Activated CD8-positive, alpha-beta T cell treated with anti-CD3 and anti-CD28 coated beads for 36 hours (primary cell): ENCODE measurements at regions not wholly inside any gene's neighbourhood (a gene's known extent, or its start where the extent isn't known, plus 50 kb on each side); places are given as distances from the start of the nearest gene placed in this dataset.
"Not testable (repeated sequence)": the region's sequence is repeated elsewhere in the genome, so short reads cannot be mapped to it uniquely, and the experiment has no call there.

Experiments used
- ATAC-seq: fragments of 200-7000 bp; cut with Tn5 transposase; one replicate; pipeline ENCODE4 v1.10.0; 2021; ENCODE audit warnings: mild to moderate bottlenecking, moderate library complexity
- CTCF ChIA-PET: fragments of 350-600 bp; sonication (Branson Sonifier 250); formaldehyde crosslinking; loops from one replicate; lab custom pipeline; 2021; ENCODE audit warnings: antibody characterized with exemption; lab: Charles Lee
- POLR2A ChIA-PET: fragments of 350-600 bp; sonication (Branson Sonifier 250); formaldehyde crosslinking; loops from one replicate; lab custom pipeline; 2021; ENCODE audit warnings: antibody characterized with exemption; lab: Charles Lee
- DNase-seq: peaks from one replicate; pipeline ENCODE4 v3.0.0-alpha.2; 2020
- H3K27ac Mint-ChIP-seq: one replicate; pipeline ENCODE4 v1.8.0; 2021; ENCODE audit warnings: mild to moderate bottlenecking, mixed read lengths
- H3K27me3 Mint-ChIP-seq: one replicate; pipeline ENCODE4 v1.8.0; 2021; ENCODE audit warnings: mixed read lengths
- H3K36me3 Mint-ChIP-seq: one replicate; pipeline ENCODE4 v1.8.0; 2021; ENCODE audit warnings: low read depth, mixed read lengths
- H3K4me1 Mint-ChIP-seq: one replicate; pipeline ENCODE4 v1.8.0; 2021; ENCODE audit warnings: low read depth, mixed read lengths
- H3K4me3 Mint-ChIP-seq: one replicate; pipeline ENCODE4 v1.8.0; 2021; ENCODE audit warnings: mild to moderate bottlenecking, moderate library complexity, mixed read lengths
- H3K9me3 Mint-ChIP-seq: one replicate; pipeline ENCODE4 v1.8.0; 2021; ENCODE audit warnings: mixed read lengths
- CTCF ChIP-seq: fragments of 200-600 bp; IDR thresholded peaks from one replicate; pipeline ENCODE4 v1.8.0; 2022; ENCODE audit warnings: antibody characterized with exemption, mild to moderate bottlenecking
- intact Hi-C: fragments of 100-400 bp; cut with micrococcal nuclease; formaldehyde crosslinking; loops from one replicate; pipeline ENCODE4 v1.10.0; 2022

- Mint-ChIP-seq H3K27me3 (no peaks in the 10 kb centered on the region), H3K27ac (no peak overlapping the region)
- intact Hi-C loops = no loop called here
These were observed 158.1 kb upstream of the MAMLD1 start for GRCh38 chrX:150205011-150205410.

DNA sequence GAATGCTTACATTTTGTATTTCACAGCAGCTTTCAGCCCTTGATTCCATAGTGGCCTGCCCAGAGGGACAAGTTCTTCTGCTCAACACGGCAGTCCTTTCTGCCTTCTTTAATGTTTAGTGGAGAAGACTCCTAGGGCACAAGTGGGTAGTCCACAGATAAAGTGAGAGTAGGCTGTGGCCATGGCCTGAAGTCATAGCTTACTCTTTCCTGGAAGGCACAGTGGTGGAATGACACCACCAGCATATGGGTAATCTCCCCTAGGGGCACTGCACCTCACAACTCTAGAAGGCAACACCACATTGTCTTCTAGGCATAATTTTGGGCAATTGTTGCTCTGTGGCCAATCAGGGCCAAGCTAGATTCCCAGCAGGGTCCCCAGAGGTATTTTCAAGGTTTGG is 155.4 kb upstream of the MAMLD1 start:
- CTCF ChIA-PET = no interaction called here
- no peaks in the 10 kb centered on the region for H3K36me3 Mint-ChIP-seq
- no peak for ATAC-seq
- POLR2A ChIA-PET = no interaction called here
- intact Hi-C loops = no loop called here
- DNase-seq = no peak
- H3K4me3 Mint-ChIP-seq = no peak overlapping the region
- H3K4me1 Mint-ChIP-seq = no peaks in the 10 kb centered on the region
- no peaks in the 10 kb centered on the region for H3K9me3 Mint-ChIP-seq
- no peak overlapping the region for H3K27ac Mint-ChIP-seq
- TF ChIP-seq CTCF = no peak
- no peaks in the 10 kb centered on the region for H3K27me3 Mint-ChIP-seq

More at GRCh38 chrX:150205011-150205410, 158.1 kb upstream of the MAMLD1 start:
- ATAC-seq = no peak
- Mint-ChIP-seq H3K9me3 (no peaks in the 10 kb centered on the region), H3K4me3 (no peak overlapping the region), H3K4me1 (peaks cover 9% of the 10 kb centered on the region), H3K36me3 (no peaks in the 10 kb centered on the region)
- ChIA-PET POLR2A (no interaction called here), CTCF (no interaction called here)
- no peak for TF ChIP-seq CTCF
- DNase-seq = no peak

DNA sequence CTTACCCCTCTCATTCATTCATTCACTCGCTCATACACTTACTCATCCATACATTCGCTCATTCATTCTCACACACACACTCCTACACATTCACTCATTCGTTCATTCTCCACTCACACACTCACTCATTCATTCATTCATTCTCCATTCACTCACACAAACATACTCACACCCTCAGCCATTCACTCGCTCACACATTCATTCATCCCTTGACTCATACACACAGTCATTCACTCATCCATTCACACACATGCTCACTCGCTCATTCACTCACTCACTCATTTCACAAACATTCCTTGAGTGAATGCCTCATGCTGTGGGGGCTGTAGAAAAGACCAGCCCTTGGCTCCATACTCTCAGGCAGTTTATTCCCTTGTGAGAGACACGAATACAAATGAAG is 151.1 kb upstream of the MAMLD1 start:
- DNase-seq (no peak), ATAC-seq (no peak)
- ChIA-PET CTCF (no interaction called here), POLR2A (no interaction called here)
- Mint-ChIP-seq H3K4me3 (no peak overlapping the region), H3K4me1 (no peaks in the 10 kb centered on the region), H3K27ac (no peak overlapping the region), H3K9me3 (no peaks in the 10 kb centered on the region), H3K27me3 (no peaks in the 10 kb centered on the region), H3K36me3 (no peaks in the 10 kb centered on the region)
- intact Hi-C loops = no loop called here
- TF ChIP-seq CTCF = no peak

DNA sequence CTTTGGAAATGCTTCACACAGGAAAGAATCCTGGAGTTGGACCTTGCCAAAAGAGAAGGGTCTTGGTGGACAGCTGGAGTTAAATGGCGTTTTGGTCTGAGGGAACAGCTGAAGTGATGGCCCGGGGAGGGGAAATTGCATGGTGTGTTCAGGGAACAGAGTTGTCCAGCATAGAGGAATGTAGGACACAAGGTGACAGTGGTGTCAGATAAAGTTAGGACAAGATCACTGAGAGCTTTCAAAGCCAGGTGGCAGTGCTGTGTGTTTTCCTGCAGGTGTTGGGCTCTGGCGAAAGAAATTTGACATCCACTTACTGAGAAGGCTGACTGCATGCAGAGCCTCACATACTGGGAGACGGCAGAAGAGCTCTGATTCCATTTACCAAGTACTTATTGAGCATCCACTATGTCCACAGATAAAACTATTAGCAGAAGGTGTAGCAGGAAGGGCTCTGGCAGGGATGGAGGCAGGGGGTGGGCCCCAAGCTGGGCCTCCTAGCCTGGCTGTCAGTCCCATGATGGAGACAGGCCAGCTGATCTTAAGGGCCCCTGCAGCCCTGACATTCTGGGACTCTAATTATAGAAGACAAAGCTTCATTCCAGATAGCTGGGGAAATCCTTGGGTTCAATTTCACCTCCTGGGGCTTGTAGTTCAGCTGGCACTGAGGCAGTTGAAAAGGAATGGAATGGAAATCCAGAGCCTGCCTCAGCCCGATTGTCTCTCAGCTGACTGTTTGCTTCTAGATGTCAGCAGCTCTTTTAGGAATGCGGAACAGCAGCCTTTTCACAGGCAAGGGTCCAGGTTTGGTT is 150.2 kb upstream of the MAMLD1 start:
- Mint-ChIP-seq H3K4me3 (no peak overlapping the region), H3K27ac (no peak overlapping the region), H3K9me3 (no peaks in the 10 kb centered on the region), H3K36me3 (no peaks in the 10 kb centered on the region), H3K4me1 (no peaks in the 10 kb centered on the region), H3K27me3 (no peaks in the 10 kb centered on the region)
- POLR2A ChIA-PET = no interaction called here
- TF ChIP-seq CTCF = no peak
- ATAC-seq = no peak
- no peak for DNase-seq
- CTCF ChIA-PET = no interaction called here
- intact Hi-C loops = no loop called here

- intact Hi-C loops = no loop called here
- no peaks in the 10 kb centered on the region for H3K4me1 Mint-ChIP-seq
- POLR2A ChIA-PET = no interaction called here
- H3K9me3 Mint-ChIP-seq = no peaks in the 10 kb centered on the region
- no peak overlapping the region for H3K27ac Mint-ChIP-seq
- DNase-seq (no peak), ATAC-seq (no peak)
- no peak for TF ChIP-seq CTCF
- CTCF ChIA-PET = no interaction called here
- no peaks in the 10 kb centered on the region for H3K36me3 Mint-ChIP-seq
- H3K4me3 Mint-ChIP-seq = no peak overlapping the region
- no peaks in the 10 kb centered on the region for H3K27me3 Mint-ChIP-seq
These were observed 149.6 kb upstream of the MAMLD1 start for GRCh38 chrX:150213481-150214030.

DNA sequence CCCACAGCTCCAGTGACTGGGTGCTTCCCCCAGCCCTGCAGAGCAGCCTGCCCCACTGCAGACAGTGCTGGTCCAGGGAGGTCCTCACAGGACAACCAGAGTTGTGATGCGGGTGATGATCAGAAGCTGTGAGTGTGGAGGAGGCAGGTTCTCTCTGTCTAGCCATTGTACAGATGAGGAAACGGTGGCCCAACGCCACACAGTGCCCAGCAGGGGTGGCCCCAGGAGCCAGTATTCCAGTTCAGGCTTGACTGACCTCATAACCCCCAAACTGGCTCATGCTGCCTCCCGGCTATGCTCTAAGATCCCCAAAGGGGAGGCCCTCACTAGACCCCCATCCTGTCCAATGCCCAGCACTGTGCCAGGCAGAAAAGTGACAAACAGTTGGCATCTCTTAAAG is 147.1 kb upstream of the MAMLD1 start:
- intact Hi-C loops, H3K4me3 Mint-ChIP-seq, H3K27ac Mint-ChIP-seq, H3K27me3 Mint-ChIP-seq, ATAC-seq, H3K36me3 Mint-ChIP-seq, H3K9me3 Mint-ChIP-seq, POLR2A ChIA-PET, H3K4me1 Mint-ChIP-seq, CTCF ChIA-PET, DNase-seq: not testable (repeated sequence)
